A549 (cell line): ENCODE measurements at regions not wholly inside any gene's neighbourhood (a gene's known extent, or its start where the extent isn't known, plus 50 kb on each side); places are given as distances from the start of the nearest gene placed in this dataset.

ENCODE experiments used
- ATAC-seq, 2 experiments: fragments of 200-7000 bp in 1 of 2; fragments of >200 bp in 1 of 2; cut with Nextera tagmentation in 1 of 2; cut with Tn5 transposase in 1 of 2; 3 replicates each; pipeline versions ENCODE4 v1.8.0 to v1.9.1; 2018 to 2020; ENCODE audit warnings: mild to moderate bottlenecking in 1 of 2, moderate library complexity in 1 of 2
- CTCF ChIA-PET: fragments of 300-600 bp; sonication (Branson Sonifier 250); formaldehyde crosslinking; extraction: SDS; loops from one replicate; lab custom pipeline; 2021; ENCODE audit warnings: antibody characterized with exemption, inconsistent platforms; lab: Yijun Ruan, JAX
- POLR2A ChIA-PET: fragments of 350-600 bp; formaldehyde crosslinking; extraction: SDS; loops from one replicate; lab custom pipeline; 2021; ENCODE audit warnings: antibody characterized with exemption, inconsistent platforms; lab: Yijun Ruan, JAX
- DNase-seq, 2 experiments: peaks; one replicate each; pipeline versions ENCODE4 v3.0.0 to v3.0.0-alpha.2; 2011 to 2016; ENCODE audit warnings: low read depth in 1 of 2, low spot score in 1 of 2
- FAIRE-seq: peaks from 2 replicates; lab custom pipeline; 2011; peaks lifted over from hg19 to GRCh38; lab: Jason Lieb, UNC
- H3K27ac ChIP-seq, 2 experiments: fragments of >200 bp; sonication (Bioruptor Twin); formaldehyde crosslinking; 3 replicates each; pipeline ENCODE4 v1.5.1; 2016 to 2017
- H3K4me1 ChIP-seq: fragments of >200 bp; sonication (Bioruptor Twin); formaldehyde crosslinking; 3 replicates; pipeline ENCODE4 v1.6.1; 2016
- H3K4me2 ChIP-seq: fragments of >200 bp; sonication (Bioruptor Twin); formaldehyde crosslinking; 3 replicates; pipeline ENCODE4 v1.6.1; 2016
- H3K4me3 ChIP-seq: fragments of >200 bp; sonication (Bioruptor Twin); formaldehyde crosslinking; 3 replicates; pipeline ENCODE4 v1.5.1; 2016
- H3K9me3 ChIP-seq: fragments of >200 bp; sonication (Bioruptor Twin); formaldehyde crosslinking; 3 replicates; pipeline ENCODE4 v1.6.1; 2016
- BHLHE40 ChIP-seq: IDR thresholded peaks from 2 replicates; pipeline ENCODE4 v1.6.1; 2012; ENCODE audit warnings: low read depth, low read length, inconsistent platforms
- CBX2 ChIP-seq: fragments of 200-600 bp; sonication (generic); IDR thresholded peaks from 2 replicates; pipeline ENCODE4 v1.6.1; 2016; ENCODE audit warnings: low read depth, mild to moderate bottlenecking, borderline replicate concordance
- E2F6 ChIP-seq: IDR thresholded peaks from 2 replicates; pipeline ENCODE4 v1.6.1; 2012; ENCODE audit warnings: low read depth, borderline replicate concordance
- EHMT2 ChIP-seq: fragments of 200-600 bp; sonication (generic); IDR thresholded peaks from 2 replicates; pipeline ENCODE4 v1.6.1; 2016; ENCODE audit warnings: antibody characterized with exemption, low read depth, mild to moderate bottlenecking, moderate library complexity
- ESRRA ChIP-seq: fragments of 150-350 bp; IDR thresholded peaks from 2 replicates; pipeline ENCODE4 v1.6.1; 2014; ENCODE audit warnings: mild to moderate bottlenecking, low read length, borderline replicate concordance
- FOSL2 ChIP-seq, 2 experiments: fragments of 450-650 bp in 1 of 2; fragments of >200 bp in 1 of 2; sonication (Bioruptor Twin) in 1 of 2; formaldehyde crosslinking; IDR thresholded peaks; 2 replicates each; pipeline versions ENCODE4 v1.5.0 to v1.6.1; 2016 to 2020; ENCODE audit warnings: mild to moderate bottlenecking in 1 of 2, moderate library complexity in 1 of 2
- GATA3 ChIP-seq: IDR thresholded peaks from 2 replicates; pipeline ENCODE4 v1.6.1; 2012; ENCODE audit warnings: borderline replicate concordance
- HOXB13 ChIP-seq: fragments of 250-450 bp; sonication (Bioruptor Pico); IDR thresholded peaks from 2 replicates; pipeline ENCODE4 v1.5.0; 2020; ENCODE audit warnings: low read depth, mild to moderate bottlenecking, moderate library complexity
- HOXB5 ChIP-seq: fragments of 250-450 bp; sonication (Bioruptor Pico); IDR thresholded peaks from 2 replicates; pipeline ENCODE4 v1.5.0; 2020; ENCODE audit warnings: mild to moderate bottlenecking, moderate library complexity
- JUN ChIP-seq, 2 experiments: fragments of >200 bp; sonication (Bioruptor Twin); formaldehyde crosslinking; IDR thresholded peaks; 2 replicates in 1 of 2; 3 replicates in 1 of 2; pipeline ENCODE4 v1.6.1; 2016 to 2017
- JUNB ChIP-seq: fragments of >200 bp; sonication (Bioruptor Twin); formaldehyde crosslinking; IDR thresholded peaks from 2 replicates; pipeline ENCODE4 v1.6.1; 2016
- KDM1A ChIP-seq: fragments of 200-600 bp; sonication (generic); IDR thresholded peaks from 2 replicates; pipeline ENCODE4 v1.6.1; 2016; ENCODE audit warnings: low read depth, mild to moderate bottlenecking
- KDM5A ChIP-seq: fragments of 200-600 bp; sonication (generic); IDR thresholded peaks from 2 replicates; pipeline ENCODE4 v1.6.1; 2016; ENCODE audit warnings: antibody characterized with exemption, mild to moderate bottlenecking
- MAFK ChIP-seq: fragments of 450-650 bp; IDR thresholded peaks from 2 replicates; pipeline ENCODE4 v1.6.1; 2014; ENCODE audit not compliant: partially characterized antibody
- MAX ChIP-seq: IDR thresholded peaks from 2 replicates; pipeline ENCODE4 v1.6.1; 2012
- NR3C1 ChIP-seq: fragments of >200 bp; sonication (Bioruptor Twin); formaldehyde crosslinking; IDR thresholded peaks from 3 replicates; pipeline ENCODE4 v1.6.1; 2017
- PHF8 ChIP-seq: fragments of 200-600 bp; sonication (generic); IDR thresholded peaks from 2 replicates; pipeline ENCODE4 v1.6.1; 2016; ENCODE audit warnings: low read depth, mild to moderate bottlenecking, antibody characterized with exemption, moderate library complexity, borderline replicate concordance
- POLR2A ChIP-seq: IDR thresholded peaks from 2 replicates; pipeline ENCODE4 v1.6.1; 2012; ENCODE audit warnings: mild to moderate bottlenecking, low read length
- POLR2AphosphoS2 ChIP-seq: conservative IDR thresholded peaks from 2 replicates; pipeline ENCODE4 v1.6.1; 2012; ENCODE audit warnings: low read length, improper control_type of control experiment, inconsistent platforms
- SMC3 ChIP-seq: fragments of >200 bp; sonication (Bioruptor Twin); formaldehyde crosslinking; IDR thresholded peaks from 3 replicates; pipeline ENCODE4 v1.6.1; 2018; ENCODE audit warnings: inconsistent platforms
- SREBF2 ChIP-seq: fragments of 450-650 bp; IDR thresholded peaks from 2 replicates; pipeline ENCODE4 v1.6.1; 2014; ENCODE audit warnings: mild to moderate bottlenecking, moderate library complexity
- TFCP2L1 ChIP-seq: fragments of 250-450 bp; sonication (Bioruptor Pico); IDR thresholded peaks from 2 replicates; pipeline ENCODE4 v1.5.0; 2021; ENCODE audit warnings: mild to moderate bottlenecking
- TP53 ChIP-seq: fragments of 250-450 bp; sonication (Bioruptor Pico); IDR thresholded peaks from 2 replicates; pipeline ENCODE4 v1.5.0; 2021; ENCODE audit warnings: mild to moderate bottlenecking, moderate library complexity
- ZNF302 ChIP-seq: fragments of 250-450 bp; sonication (Bioruptor Pico); IDR thresholded peaks from 2 replicates; pipeline ENCODE4 v1.9.0; 2021; ENCODE audit warnings: inconsistent platforms, mild to moderate bottlenecking, moderate library complexity
- WGBS: methylation state at CpG from one replicate; pipeline ENCODE4 v1.1.6; 2017; ENCODE audit errors: missing lambda C conversion rate; 5-methylcytosine and 5-hydroxymethylcytosine counted together
- TF ChIP-seq, protein P1 (sequence below): fragments of 250-450 bp; sonication (Bioruptor Pico); IDR thresholded peaks from 2 replicates; pipeline ENCODE4 v1.5.0; 2020; ENCODE audit warnings: low read depth, mild to moderate bottlenecking, moderate library complexity

DNA sequence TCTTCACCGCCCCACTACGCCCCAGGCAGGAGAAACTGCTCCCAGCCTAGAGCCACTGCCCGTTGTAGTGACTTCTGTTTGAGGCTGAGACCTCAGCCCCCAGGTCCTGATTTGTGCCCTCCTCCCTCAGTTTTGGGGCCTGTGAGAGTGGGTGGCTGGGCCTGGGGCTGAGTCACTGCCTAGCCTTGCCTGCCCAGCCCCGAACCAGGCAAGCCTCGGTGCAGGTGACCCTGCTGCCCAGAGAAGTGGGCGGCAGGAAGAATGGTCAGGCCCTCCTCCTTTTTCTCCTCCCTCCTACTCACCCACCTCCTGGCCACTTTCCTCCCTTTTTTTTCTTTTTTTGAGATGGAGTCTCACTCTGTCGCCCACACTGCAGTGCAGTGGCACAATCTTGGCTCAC, 66.6 kb downstream of the ZFP36L2 start:
- peak overlapping the region; percentile 69 for H3K4me2 ChIP-seq
- DNase-seq (no peak), FAIRE-seq (no peak), ATAC-seq (no peak)
- CTCF ChIA-PET, result interaction anchor here (0.7 to 2.0 kb wide), 6 partner anchors 31 to 382 kb away, joined by 3 to 4 read pairs (median 4); no protein-coding TSS in a partner anchor
- POLR2A ChIA-PET, result interaction anchor here (0.6 to 0.9 kb wide), 3 partner anchors 15 to 72 kb away, joined by 3 to 6 read pairs (median 4); no protein-coding TSS in a partner anchor
- no peaks in the 10 kb centered on the region for H3K9me3 ChIP-seq
- H3K27ac ChIP-seq, result peak overlapping the region; percentile 89 to 95
- peaks cover 74% of the 10 kb centered on the region for H3K4me1 ChIP-seq
- no peak for TF ChIP-seq MAFK
- TF ChIP-seq ESRRA, result no peak
- TF ChIP-seq KDM5A, result no peak
- TF ChIP-seq JUN (IDR thresholded peaks at IDR 0.05), result no peak
- TF ChIP-seq HOXB13 (CRISPR knock-in tag), result 0 out of 2 replicates have a peak, but pooled peaks have one; percentile 23
- TF ChIP-seq NR3C1, result no peak
- TF ChIP-seq EHMT2, result no peak
- TF ChIP-seq KDM1A, result no peak
- no peak overlapping the region for H3K4me3 ChIP-seq
- 80% methylated on average over 7 of the region's 7 CpGs for WGBS

GRCh38 chr2:43158259-43158880, 68.0 kb downstream of the ZFP36L2 start:
- Histone ChIP-seq H3K4me1 (peaks cover 65% of the 10 kb centered on the region), H3K4me2 (peak overlapping the region; percentile 69), H3K27ac (peak overlapping the region; percentile 89 to 95), H3K4me3 (no peak overlapping the region), H3K9me3 (no peaks in the 10 kb centered on the region)
- CTCF ChIA-PET, result interaction anchor here (0.9 to 1.7 kb wide), 6 partner anchors 18 to 327 kb away, joined by 3 to 5 read pairs (median 4); no protein-coding TSS in a partner anchor
- no peak for TF ChIP-seq PHF8
- TF ChIP-seq FOSL2 (IDR thresholded peaks at IDR 0.05), result no peak
- peak; percentile 57 for TF ChIP-seq FOSL2 (CRISPR knock-in tag; IDR thresholded peaks at IDR 0.05)
- no peak for TF ChIP-seq POLR2AphosphoS2
- TF ChIP-seq ZNF302 (CRISPR knock-in tag), result no peak
- TF ChIP-seq GATA3, result no peak; the same call in none of the 2 replicates
- no peak for TF ChIP-seq HOXB5
- no peak for TF ChIP-seq KDM5A
- TF ChIP-seq CBX2, result no peak
- no peak for TF ChIP-seq MAX
- no peak for TF ChIP-seq TP53
- TF ChIP-seq, protein P1, sequence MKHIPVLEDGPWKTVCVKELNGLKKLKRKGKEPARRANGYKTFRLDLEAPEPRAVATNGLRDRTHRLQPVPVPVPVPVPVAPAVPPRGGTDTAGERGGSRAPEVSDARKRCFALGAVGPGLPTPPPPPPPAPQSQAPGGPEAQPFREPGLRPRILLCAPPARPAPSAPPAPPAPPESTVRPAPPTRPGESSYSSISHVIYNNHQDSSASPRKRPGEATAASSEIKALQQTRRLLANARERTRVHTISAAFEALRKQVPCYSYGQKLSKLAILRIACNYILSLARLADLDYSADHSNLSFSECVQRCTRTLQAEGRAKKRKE (CRISPR knock-in tag), result no peak
- peak; percentile 52 for TF ChIP-seq E2F6
- no peak for TF ChIP-seq HOXB13 (CRISPR knock-in tag)
- no peak for TF ChIP-seq POLR2A
- TF ChIP-seq EHMT2, result no peak
- no peak for TF ChIP-seq BHLHE40
- no peak for TF ChIP-seq TFCP2L1 (CRISPR knock-in tag)
- TF ChIP-seq SMC3, result no peak; the same call in 2 of the 3 replicates
- no peak for TF ChIP-seq SREBF2
- 0 out of 2 replicates have a peak, but pooled peaks have one; percentile 17 for TF ChIP-seq JUNB
- peak in 1 of 2 experiments; percentile 15; a peak in 1 of 5 replicates for TF ChIP-seq JUN (IDR thresholded peaks at IDR 0.05)
- ATAC-seq (peak; percentile 67 to 68), DNase-seq (peak; percentile 79 to 88), FAIRE-seq (no peak)
- POLR2A ChIA-PET, result interaction anchor here (0.7 to 1.7 kb wide), 4 partner anchors 11 to 68 kb away, joined by 3 to 9 read pairs (median 4); partner anchors contain the start of gene ZFP36L2
- WGBS, result 15% methylated on average over 11 of the region's 11 CpGs
